ENCODE measurements at regions not wholly inside any gene's neighbourhood (a gene's known extent, or its start where the extent isn't known, plus 50 kb on each side); places are given as distances from the start of the nearest gene placed in this dataset.

DNA sequence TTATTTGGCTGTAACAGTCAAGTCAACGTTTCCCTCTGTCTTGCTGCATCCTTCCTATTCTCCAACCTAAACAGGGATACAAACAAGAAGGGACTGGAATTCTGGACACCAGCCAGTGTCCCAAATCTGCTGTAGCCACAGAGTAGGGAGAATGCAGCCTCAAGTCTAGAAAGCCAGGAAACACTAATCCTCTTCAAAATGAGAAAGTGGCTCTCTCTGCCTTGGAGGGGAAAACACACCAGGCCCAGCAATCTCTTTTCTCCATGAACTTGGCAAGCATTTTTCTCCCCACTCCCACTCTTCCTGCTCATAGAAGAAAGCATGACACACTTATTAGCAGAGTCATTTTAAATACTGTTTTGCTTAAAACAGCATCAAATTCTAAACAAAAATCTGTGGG is 781.7 kb downstream of the SQOR start:
- Histone ChIP-seq H3K4me3 (ENCODE audit: low read length) (no peak overlapping the region), H3K36me3 (ENCODE audit: insufficient read depth, low read length) (no peaks in the 10 kb centered on the region), H3K27me3 (ENCODE audit: control insufficient read depth in 1 of 2, insufficient read depth in 2 of 2, low read length in 2 of 2) (no peaks in the 10 kb centered on the region), H3K9me3 (ENCODE audit: control insufficient read depth in 1 of 2, insufficient read depth in 1 of 2, low read length in 2 of 2) (no peaks in the 10 kb centered on the region), H3K4me1 (ENCODE audit: insufficient read depth, low read length) (no peaks in the 10 kb centered on the region), H3K27ac (ENCODE audit: low read depth in 1 of 2, low read length in 2 of 2) (no peak overlapping the region)
- no peak for DNase-seq
- ChIA-PET CTCF (no interaction called here), POLR2A (no interaction called here)
- no peak for ATAC-seq (ENCODE audit: poor library complexity)
- Mint-ChIP-seq H3K4me3 (no peak overlapping the region), H3K36me3 (ENCODE audit: low read depth) (no peaks in the 10 kb centered on the region), H3K27ac (no peak overlapping the region), H3K4me1 (ENCODE audit: low read depth) (no peaks in the 10 kb centered on the region), H3K9me3 (peaks cover 5% of the 10 kb centered on the region), H3K27me3 (no peaks in the 10 kb centered on the region)
- intact Hi-C loops (cut with DNase I, micrococcal nuclease): no loop called here
- TF ChIP-seq, protein P1, sequence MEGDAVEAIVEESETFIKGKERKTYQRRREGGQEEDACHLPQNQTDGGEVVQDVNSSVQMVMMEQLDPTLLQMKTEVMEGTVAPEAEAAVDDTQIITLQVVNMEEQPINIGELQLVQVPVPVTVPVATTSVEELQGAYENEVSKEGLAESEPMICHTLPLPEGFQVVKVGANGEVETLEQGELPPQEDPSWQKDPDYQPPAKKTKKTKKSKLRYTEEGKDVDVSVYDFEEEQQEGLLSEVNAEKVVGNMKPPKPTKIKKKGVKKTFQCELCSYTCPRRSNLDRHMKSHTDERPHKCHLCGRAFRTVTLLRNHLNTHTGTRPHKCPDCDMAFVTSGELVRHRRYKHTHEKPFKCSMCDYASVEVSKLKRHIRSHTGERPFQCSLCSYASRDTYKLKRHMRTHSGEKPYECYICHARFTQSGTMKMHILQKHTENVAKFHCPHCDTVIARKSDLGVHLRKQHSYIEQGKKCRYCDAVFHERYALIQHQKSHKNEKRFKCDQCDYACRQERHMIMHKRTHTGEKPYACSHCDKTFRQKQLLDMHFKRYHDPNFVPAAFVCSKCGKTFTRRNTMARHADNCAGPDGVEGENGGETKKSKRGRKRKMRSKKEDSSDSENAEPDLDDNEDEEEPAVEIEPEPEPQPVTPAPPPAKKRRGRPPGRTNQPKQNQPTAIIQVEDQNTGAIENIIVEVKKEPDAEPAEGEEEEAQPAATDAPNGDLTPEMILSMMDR (IDR thresholded peaks at IDR 0.05): no peak

DNA sequence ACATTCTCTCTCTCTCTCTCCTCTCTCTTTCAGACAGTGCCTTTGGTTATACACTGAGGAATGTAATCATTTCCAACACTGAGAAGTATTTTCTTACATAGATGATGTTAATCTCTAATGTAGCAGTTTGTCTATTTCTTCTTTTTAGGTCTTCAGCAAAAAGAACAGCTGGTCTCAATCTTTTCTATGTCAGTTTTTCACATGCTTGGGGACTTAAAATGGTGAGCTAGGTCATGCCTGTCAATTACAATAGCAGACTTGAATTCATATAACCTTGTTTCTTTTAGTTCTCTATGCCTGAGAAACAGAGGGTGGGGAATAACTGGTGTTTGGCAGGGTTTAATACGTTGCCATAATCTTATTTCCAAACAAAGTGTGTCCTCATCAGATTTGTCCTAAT is 786.2 kb downstream of the SQOR start:
- Histone ChIP-seq H3K36me3 (ENCODE audit: insufficient read depth, low read length) (no peaks in the 10 kb centered on the region), H3K4me3 (ENCODE audit: low read length) (no peak overlapping the region), H3K27ac (ENCODE audit: low read depth in 1 of 2, low read length in 2 of 2) (no peak overlapping the region), H3K27me3 (ENCODE audit: control insufficient read depth in 1 of 2, insufficient read depth in 2 of 2, low read length in 2 of 2) (no peaks in the 10 kb centered on the region), H3K4me1 (ENCODE audit: insufficient read depth, low read length) (no peaks in the 10 kb centered on the region), H3K9me3 (ENCODE audit: control insufficient read depth in 1 of 2, insufficient read depth in 1 of 2, low read length in 2 of 2) (peaks cover 0 to 14% of the 10 kb centered on the region in 2 experiments)
- TF ChIP-seq, protein P1 (IDR thresholded peaks at IDR 0.05): no peak
- Mint-ChIP-seq H3K4me1 (ENCODE audit: low read depth) (no peaks in the 10 kb centered on the region), H3K4me3 (no peak overlapping the region), H3K36me3 (ENCODE audit: low read depth) (no peaks in the 10 kb centered on the region), H3K27me3 (no peaks in the 10 kb centered on the region), H3K9me3 (peaks cover 15% of the 10 kb centered on the region), H3K27ac (no peak overlapping the region)
- CTCF ChIA-PET: no interaction called here
- no peak for DNase-seq
- POLR2A ChIA-PET: no interaction called here
- intact Hi-C loops (cut with DNase I, micrococcal nuclease): no loop called here
- no peak for ATAC-seq (ENCODE audit: poor library complexity)

DNA sequence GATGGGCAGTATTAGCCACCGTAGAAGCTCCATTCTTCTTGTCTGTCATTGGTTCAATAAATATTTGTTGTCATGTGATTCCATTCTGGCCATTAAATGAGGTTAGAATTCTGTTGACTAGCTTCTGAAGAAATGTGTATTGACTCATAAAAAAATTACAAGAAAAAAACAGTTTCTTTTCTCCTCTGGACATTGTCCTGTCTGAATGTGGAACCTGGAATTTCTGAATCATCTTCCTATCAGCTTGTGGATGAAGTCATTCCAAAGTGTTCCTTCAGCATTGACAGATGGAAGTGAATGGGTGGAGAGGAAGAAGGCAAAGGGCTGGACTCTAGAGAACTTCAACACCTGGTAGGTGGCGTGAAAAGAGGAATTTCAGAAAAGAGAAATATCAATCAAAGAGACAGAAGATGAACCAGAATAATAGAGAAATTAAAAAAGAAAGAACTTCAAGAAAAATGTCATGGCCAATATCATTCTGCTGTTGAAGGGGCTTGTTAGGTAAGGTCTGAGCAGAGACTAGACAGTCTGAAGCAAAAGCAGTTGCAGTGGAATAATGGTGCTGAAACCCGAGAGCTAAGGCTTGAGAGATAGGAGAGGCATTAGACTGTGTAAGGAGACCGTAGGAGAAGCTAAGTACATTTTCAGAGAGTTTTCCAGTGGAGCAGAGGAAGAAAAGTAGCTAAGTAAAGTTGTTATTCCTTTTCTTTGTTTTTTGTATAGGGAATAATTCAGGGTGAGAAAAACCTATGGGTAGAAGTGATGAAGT is 806.6 kb downstream of the SQOR start:
- ChIA-PET CTCF (no interaction called here), POLR2A (no interaction called here)
- intact Hi-C loops (cut with DNase I, micrococcal nuclease): no loop called here
- Histone ChIP-seq H3K27ac (ENCODE audit: low read depth in 1 of 2, low read length in 2 of 2) (no peak overlapping the region), H3K4me3 (ENCODE audit: low read length) (no peak overlapping the region), H3K36me3 (ENCODE audit: insufficient read depth, low read length) (no peaks in the 10 kb centered on the region), H3K4me1 (ENCODE audit: insufficient read depth, low read length) (no peaks in the 10 kb centered on the region), H3K9me3 (ENCODE audit: control insufficient read depth in 1 of 2, insufficient read depth in 1 of 2, low read length in 2 of 2) (no peaks in the 10 kb centered on the region), H3K27me3 (ENCODE audit: control insufficient read depth in 1 of 2, insufficient read depth in 2 of 2, low read length in 2 of 2) (no peaks in the 10 kb centered on the region)
- no peaks in the 10 kb centered on the region for H3K36me3 Mint-ChIP-seq (ENCODE audit: low read depth)
- TF ChIP-seq, protein P1 (IDR thresholded peaks at IDR 0.05): no peak
- peaks cover 7% of the 10 kb centered on the region for H3K9me3 Mint-ChIP-seq
- ATAC-seq (ENCODE audit: poor library complexity) (no peak), DNase-seq (no peak)
- H3K4me3 Mint-ChIP-seq: no peak overlapping the region
- no peak overlapping the region for H3K27ac Mint-ChIP-seq
- H3K27me3 Mint-ChIP-seq: no peaks in the 10 kb centered on the region
- H3K4me1 Mint-ChIP-seq (ENCODE audit: low read depth): no peaks in the 10 kb centered on the region

All from CD4-positive, alpha-beta T cell (primary cell).